H7 (cell line): ENCODE measurements at regions not wholly inside any gene's neighbourhood (a gene's known extent, or its start where the extent isn't known, plus 50 kb on each side); places are given as distances from the start of the nearest gene placed in this dataset.

Source experiments
- DNase-seq: peaks from one replicate; pipeline ENCODE4 v3.0.0; 2012
- H3K27me3 ChIP-seq: 2 replicates; pipeline ENCODE4 v1.6.0; 2011; ENCODE audit warnings: mild to moderate bottlenecking, low read length; ENCODE audit not compliant: control insufficient read depth, insufficient read depth
- H3K36me3 ChIP-seq: replicated peaks from 2 replicates; pipeline ENCODE4 v1.5.1; 2011; ENCODE audit warnings: low read length; ENCODE audit not compliant: control insufficient read depth, insufficient read depth
- H3K4me3 ChIP-seq: 2 replicates; pipeline ENCODE4 v1.5.1; 2011; ENCODE audit warnings: low read depth, mild to moderate bottlenecking, control low read depth, low read length, moderate library complexity; ENCODE audit not compliant: insufficient read depth

- Histone ChIP-seq H3K4me3 (no peak overlapping the region), H3K27me3 (no peaks in the 10 kb centered on the region; the same call in 1 of the 2 replicates), H3K36me3 (no peaks in the 10 kb centered on the region)
- DNase-seq = no peak
Measured at GRCh38 chr1:231108516-231109302, 53.1 kb upstream of the TRIM67 start.

GRCh38 chr1:231107600-231108326 is 54.1 kb upstream of the TRIM67 start:
- H3K4me3 ChIP-seq = no peak overlapping the region
- H3K27me3 ChIP-seq = no peaks in the 10 kb centered on the region; the same call in none of the 2 replicates
- H3K36me3 ChIP-seq = no peaks in the 10 kb centered on the region
- DNase-seq = no peak

- Histone ChIP-seq H3K36me3 (no peaks in the 10 kb centered on the region), H3K27me3 (no peaks in the 10 kb centered on the region; the same call in none of the 2 replicates), H3K4me3 (no peak overlapping the region)
- DNase-seq = no peak
Measured at GRCh38 chr1:231107151-231107550, 54.7 kb upstream of the TRIM67 start.

GRCh38 chr1:231106347-231106746 is 55.5 kb upstream of the TRIM67 start:
- DNase-seq = no peak

GRCh38 chr1:231104917-231105316 is 56.9 kb upstream of the TRIM67 start:
- H3K36me3 ChIP-seq = no peaks in the 10 kb centered on the region
- H3K4me3 ChIP-seq = no peak overlapping the region
- no peak for DNase-seq
- H3K27me3 ChIP-seq = no peaks in the 10 kb centered on the region; the same call in none of the 2 replicates

More at GRCh38 chr1:231106347-231106746, 55.5 kb upstream of the TRIM67 start:
- H3K4me3 ChIP-seq = no peak overlapping the region
- H3K36me3 ChIP-seq = no peaks in the 10 kb centered on the region
- H3K27me3 ChIP-seq = no peaks in the 10 kb centered on the region; the same call in none of the 2 replicates

- no peak for DNase-seq
- Histone ChIP-seq H3K27me3 (no peaks in the 10 kb centered on the region; the same call in none of the 2 replicates), H3K4me3 (no peak overlapping the region), H3K36me3 (no peaks in the 10 kb centered on the region)
Measured at GRCh38 chr1:231103961-231104360, 57.9 kb upstream of the TRIM67 start.

GRCh38 chr1:231099996-231100767 is 60.1 kb upstream of the FAM89A start:
- H3K27me3 ChIP-seq = peaks cover 3% of the 10 kb centered on the region

GRCh38 chr1:231099311-231099710 is 59.3 kb upstream of the FAM89A start:
- no peak for DNase-seq
- H3K36me3 ChIP-seq = no peaks in the 10 kb centered on the region
- H3K27me3 ChIP-seq = peaks cover 3% of the 10 kb centered on the region
- H3K4me3 ChIP-seq = no peak overlapping the region

More at GRCh38 chr1:231099996-231100767, 60.1 kb upstream of the FAM89A start:
- DNase-seq = no peak
- Histone ChIP-seq H3K36me3 (no peaks in the 10 kb centered on the region), H3K4me3 (no peak overlapping the region)

GRCh38 chr1:231095595-231095994 is 55.5 kb upstream of the FAM89A start:
- no peak for DNase-seq
- H3K4me3 ChIP-seq = no peak overlapping the region
- no peaks in the 10 kb centered on the region for H3K36me3 ChIP-seq
- peaks cover 9% of the 10 kb centered on the region for H3K27me3 ChIP-seq

- Histone ChIP-seq H3K36me3 (no peaks in the 10 kb centered on the region), H3K4me3 (no peak overlapping the region), H3K27me3 (peaks cover 9% of the 10 kb centered on the region)
- DNase-seq = no peak
Measured at GRCh38 chr1:231094421-231094820, 54.4 kb upstream of the FAM89A start.

- Histone ChIP-seq H3K27me3 (peaks cover 9% of the 10 kb centered on the region), H3K4me3 (no peak overlapping the region), H3K36me3 (no peaks in the 10 kb centered on the region)
- no peak for DNase-seq
Measured at GRCh38 chr1:231093156-231093922, 53.3 kb upstream of the FAM89A start.

- no peak for DNase-seq
- Histone ChIP-seq H3K27me3 (peaks cover 9% of the 10 kb centered on the region), H3K36me3 (no peaks in the 10 kb centered on the region), H3K4me3 (no peak overlapping the region)
Measured at GRCh38 chr1:231092380-231092779, 52.3 kb upstream of the FAM89A start.

- DNase-seq = peak; percentile 57
- Histone ChIP-seq H3K27me3 (peaks cover 9% of the 10 kb centered on the region), H3K36me3 (no peaks in the 10 kb centered on the region), H3K4me3 (no peak overlapping the region)
Measured at GRCh38 chr1:231091831-231092301, 51.8 kb upstream of the FAM89A start.

- Histone ChIP-seq H3K36me3 (no peaks in the 10 kb centered on the region), H3K27me3 (peaks cover 7% of the 10 kb centered on the region), H3K4me3 (no peak overlapping the region)
- no peak for DNase-seq
Measured at GRCh38 chr1:231091415-231091814, 51.4 kb upstream of the FAM89A start.
